ENCODE measurements at regions not wholly inside any gene's neighbourhood (a gene's known extent, or its start where the extent isn't known, plus 50 kb on each side); places are given as distances from the start of the nearest gene placed in this dataset.

DNA sequence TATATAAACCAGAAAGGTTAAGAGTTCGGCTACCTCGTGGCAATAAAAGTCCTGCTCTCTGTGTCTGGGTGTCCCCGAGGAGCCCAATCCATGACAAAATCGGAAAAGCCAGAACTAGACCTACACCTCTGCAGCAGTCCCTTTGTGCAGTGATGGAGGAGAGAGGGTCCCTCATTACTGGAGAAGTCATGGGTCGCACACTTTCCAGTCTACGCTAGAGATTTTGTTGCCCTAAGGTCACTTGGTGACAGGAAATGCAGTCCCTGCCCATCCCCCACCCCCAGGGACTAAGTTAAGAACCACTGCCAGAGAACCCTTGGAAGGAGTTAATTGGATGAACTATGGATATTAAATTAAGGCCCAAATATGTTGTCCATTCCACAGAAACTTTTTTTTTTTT is 104.4 kb upstream of the ATF7IP start:
- DNase-seq (ENCODE audit: low read depth): no peak
- H3K36me3 ChIP-seq (ENCODE audit: control insufficient read depth, insufficient read depth, low read length): no peaks in the 10 kb centered on the region
- H3K4me3 ChIP-seq (ENCODE audit: low read depth, low read length): no peak overlapping the region
- no peak for TF ChIP-seq CTCF (IDR thresholded peaks at IDR 0.05; ENCODE audit: insufficient read depth, low read depth, low read length)
- ChIA-PET POLR2A (no interaction called here), CTCF (interaction anchor here (1.1 to 1.2 kb wide), 2 partner anchors 12 to 156 kb away, joined by 3 read pairs; no protein-coding TSS in a partner anchor)
- H3K27me3 ChIP-seq (ENCODE audit: control insufficient read depth, insufficient read depth, low read length): no peaks in the 10 kb centered on the region

- Histone ChIP-seq H3K36me3 (ENCODE audit: control insufficient read depth, insufficient read depth, low read length) (no peaks in the 10 kb centered on the region), H3K4me3 (ENCODE audit: low read depth, low read length) (no peak overlapping the region), H3K27me3 (ENCODE audit: control insufficient read depth, insufficient read depth, low read length) (no peaks in the 10 kb centered on the region)
- no peak for DNase-seq (ENCODE audit: low read depth)
- CTCF ChIA-PET: interaction anchor here (0.7 kb wide), 1 partner anchor 104 kb away, joined by 3 read pairs; the partner anchor contains the start of gene ATF7IP
- POLR2A ChIA-PET: interaction anchor here (0.6 kb wide), 1 partner anchor 1460 kb away, joined by 3 read pairs; no protein-coding TSS in a partner anchor
- TF ChIP-seq CTCF (IDR thresholded peaks at IDR 0.05; ENCODE audit: insufficient read depth, low read depth, low read length): no peak
Observed at GRCh38 chr12:14261861-14262260, 103.6 kb upstream of the ATF7IP start.

DNA sequence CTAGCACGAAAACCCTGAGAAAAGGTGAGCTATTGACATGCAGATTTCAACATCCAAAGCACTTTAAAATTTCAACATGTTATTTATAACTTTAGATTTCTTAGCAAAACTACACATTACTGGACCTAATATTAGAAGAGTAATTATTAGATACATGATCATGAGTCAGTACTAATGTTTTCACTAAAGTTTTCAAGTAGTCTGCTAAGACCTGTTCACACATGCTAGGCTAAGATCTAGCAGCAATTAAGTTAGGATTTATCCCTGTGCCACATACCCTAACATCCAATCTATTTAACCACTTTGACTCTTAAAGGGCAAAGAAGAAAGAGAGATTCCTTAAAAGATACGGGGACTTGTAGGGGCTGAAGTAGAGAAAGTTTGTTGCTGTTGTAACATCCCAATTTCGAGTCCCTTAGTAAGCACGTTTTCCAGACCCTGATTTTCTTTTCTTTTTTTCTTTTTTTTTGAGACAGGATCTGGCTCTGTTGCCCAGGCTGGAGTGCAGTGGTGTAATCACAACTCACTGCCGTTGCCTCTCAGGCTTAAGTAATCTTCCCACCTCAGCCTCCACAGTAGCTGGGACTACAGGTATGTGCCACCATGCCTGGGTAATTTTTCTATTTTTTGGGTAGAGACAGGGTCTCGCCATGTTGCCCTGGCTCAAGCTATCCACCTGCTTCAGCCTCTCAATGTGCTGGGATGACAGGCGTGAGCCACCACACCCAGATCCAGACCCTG is 102.5 kb upstream of the ATF7IP start:
- POLR2A ChIA-PET: no interaction called here
- no peak for TF ChIP-seq CTCF (IDR thresholded peaks at IDR 0.05; ENCODE audit: insufficient read depth, low read depth, low read length)
- Histone ChIP-seq H3K27me3 (ENCODE audit: control insufficient read depth, insufficient read depth, low read length) (no peaks in the 10 kb centered on the region), H3K4me3 (ENCODE audit: low read depth, low read length) (no peak overlapping the region), H3K36me3 (ENCODE audit: control insufficient read depth, insufficient read depth, low read length) (no peaks in the 10 kb centered on the region)
- no peak for DNase-seq (ENCODE audit: low read depth)
- CTCF ChIA-PET: interaction anchor here (1.2 kb wide), 1 partner anchor 10 kb away, joined by 3 read pairs; no protein-coding TSS in a partner anchor

DNA sequence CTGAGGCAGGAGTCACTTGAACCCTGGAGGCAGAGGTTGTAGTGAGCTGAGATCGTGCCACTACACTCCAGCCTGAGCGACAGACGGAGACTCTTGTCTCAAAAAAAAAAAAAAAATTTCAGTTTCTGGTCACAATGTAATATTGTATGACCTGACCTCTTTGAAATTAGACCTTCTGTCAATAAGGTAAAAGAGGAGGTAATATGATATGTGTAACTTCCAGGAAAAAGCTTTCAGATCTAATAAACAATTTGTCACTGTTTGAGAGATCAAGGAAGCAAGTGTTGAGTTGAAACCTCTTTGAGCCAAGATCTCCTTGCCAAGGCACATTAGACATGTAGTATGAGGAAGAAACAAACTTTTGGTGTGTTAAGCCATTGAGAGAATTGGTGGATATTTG is 101.7 kb upstream of the ATF7IP start:
- DNase-seq (ENCODE audit: low read depth): no peak
- CTCF ChIA-PET: no interaction called here
- POLR2A ChIA-PET: no interaction called here
- Histone ChIP-seq H3K4me3 (ENCODE audit: low read depth, low read length) (no peak overlapping the region), H3K27me3 (ENCODE audit: control insufficient read depth, insufficient read depth, low read length) (no peaks in the 10 kb centered on the region), H3K36me3 (ENCODE audit: control insufficient read depth, insufficient read depth, low read length) (no peaks in the 10 kb centered on the region)
- no peak for TF ChIP-seq CTCF (IDR thresholded peaks at IDR 0.05; ENCODE audit: insufficient read depth, low read depth, low read length)

DNA sequence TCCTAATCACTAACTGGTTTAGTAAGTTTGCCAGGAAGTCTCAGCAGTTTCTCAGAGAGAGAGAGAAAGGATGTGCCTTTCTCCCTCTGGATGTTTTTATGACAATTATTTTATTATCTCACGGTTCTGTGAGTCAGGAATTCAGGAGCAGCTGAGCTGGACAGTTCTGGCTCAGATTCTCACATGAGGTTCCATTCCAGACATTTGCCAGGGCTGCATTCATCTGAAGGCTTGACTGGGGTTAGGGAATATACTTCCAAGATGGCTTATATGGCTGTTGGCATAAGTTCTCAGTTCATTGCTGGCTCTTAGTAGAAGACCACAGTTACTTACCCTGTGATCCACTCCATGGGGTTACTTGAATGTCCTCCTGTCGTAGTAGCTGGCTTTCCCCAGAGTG is 101.2 kb upstream of the ATF7IP start:
- TF ChIP-seq CTCF (IDR thresholded peaks at IDR 0.05; ENCODE audit: insufficient read depth, low read depth, low read length): no peak
- POLR2A ChIA-PET: no interaction called here
- Histone ChIP-seq H3K36me3 (ENCODE audit: control insufficient read depth, insufficient read depth, low read length) (no peaks in the 10 kb centered on the region), H3K27me3 (ENCODE audit: control insufficient read depth, insufficient read depth, low read length) (no peaks in the 10 kb centered on the region), H3K4me3 (ENCODE audit: low read depth, low read length) (no peak overlapping the region)
- CTCF ChIA-PET: no interaction called here
- DNase-seq (ENCODE audit: low read depth): no peak

Measured in BJ (cell line).